IMR-90 (cell line): ENCODE measurements at regions not wholly inside any gene's neighbourhood (a gene's known extent, or its start where the extent isn't known, plus 50 kb on each side); places are given as distances from the start of the nearest gene placed in this dataset.

Experiments
- ATAC-seq: fragments of 200-7000 bp; cut with Tn5 transposase; 2 replicates; pipeline ENCODE4 v1.9.1; 2020; ENCODE audit warnings: low read depth, mild to moderate bottlenecking, moderate library complexity
- BruUV-seq: library from RNA; stranded (reverse); fragments of 400-500 nt; replicated peaks from 2 replicates; lab custom pipeline; 2021; lab: Mats Ljungman, UMichigan
- CTCF ChIA-PET: fragments of 300-600 bp; formaldehyde crosslinking; extraction: SDS; loops from one replicate; lab custom pipeline; 2021; ENCODE audit warnings: antibody characterized with exemption; lab: Yijun Ruan, JAX
- POLR2A ChIA-PET: fragments of 300-600 bp; sonication (Branson Sonifier 250); formaldehyde crosslinking; loops from one replicate; lab custom pipeline; 2022; ENCODE audit warnings: antibody characterized with exemption; ENCODE audit not compliant: unreplicated experiment; lab: Charles Lee
- DNase-seq: peaks from one replicate; pipeline ENCODE4 v3.0.0; 2013
- H2AFZ ChIP-seq: replicated peaks from 2 replicates; pipeline ENCODE3; 2013; ENCODE audit warnings: low read length, mild to moderate bottlenecking; ENCODE audit not compliant: poor library complexity
- H2AK5ac ChIP-seq: 2 replicates; pipeline ENCODE4 v1.6.1; 2013; ENCODE audit warnings: low read depth, low read length, inconsistent platforms
- H2AK9ac ChIP-seq: replicated peaks from 2 replicates; pipeline ENCODE3; 2013; ENCODE audit warnings: mild to moderate bottlenecking, low read depth, low read length, moderate library complexity; ENCODE audit not compliant: poor library complexity
- H2BK120ac ChIP-seq: 2 replicates; pipeline ENCODE4 v1.6.1; 2013; ENCODE audit warnings: low read depth, low read length, inconsistent platforms
- H2BK15ac ChIP-seq: 3 replicates; pipeline ENCODE4 v1.6.1; 2013; ENCODE audit warnings: low read depth, low read length, inconsistent platforms
- H2BK20ac ChIP-seq: 2 replicates; pipeline ENCODE4 v1.6.1; 2013; ENCODE audit warnings: low read depth, mild to moderate bottlenecking, inconsistent platforms, low read length, moderate library complexity
- H2BK5ac ChIP-seq: 2 replicates; pipeline ENCODE4 v1.6.1; 2013; ENCODE audit warnings: mild to moderate bottlenecking, low read depth, low read length, inconsistent platforms; ENCODE audit not compliant: poor library complexity, severe bottlenecking
- H3K14ac ChIP-seq: replicated peaks from 2 replicates; pipeline ENCODE4 v1.6.1; 2013; ENCODE audit warnings: low read depth, low read length, inconsistent platforms
- H3K18ac ChIP-seq: 2 replicates; pipeline ENCODE4 v1.6.1; 2013; ENCODE audit warnings: low read depth, low read length, control low read depth
- H3K23ac ChIP-seq: 2 replicates; pipeline ENCODE4 v1.6.1; 2013; ENCODE audit warnings: low read depth, low read length, inconsistent platforms
- H3K27ac ChIP-seq: 2 replicates; pipeline ENCODE4 v1.5.1; 2013; ENCODE audit warnings: mild to moderate bottlenecking, control low read depth, low read length; ENCODE audit not compliant: insufficient read depth
- H3K27me3 ChIP-seq: 2 replicates; pipeline ENCODE4 v1.6.1; 2013; ENCODE audit warnings: low read length; ENCODE audit not compliant: control insufficient read depth, insufficient read depth
- H3K36me3 ChIP-seq: 2 replicates; pipeline ENCODE4 v1.6.1; 2013; ENCODE audit warnings: low read length, mixed read lengths; ENCODE audit not compliant: control insufficient read depth, insufficient read depth
- H3K4ac ChIP-seq: 2 replicates; pipeline ENCODE4 v1.6.1; 2013; ENCODE audit warnings: low read depth, low read length, inconsistent platforms
- H3K4me1 ChIP-seq: 2 replicates; pipeline ENCODE4 v1.6.1; 2013; ENCODE audit warnings: low read length, mixed read lengths; ENCODE audit not compliant: control insufficient read depth, insufficient read depth
- H3K4me2 ChIP-seq: 2 replicates; pipeline ENCODE4 v1.6.1; 2013; ENCODE audit warnings: low read depth, mild to moderate bottlenecking, control low read depth, low read length, moderate library complexity
- H3K4me3 ChIP-seq: 2 replicates; pipeline ENCODE4 v1.5.1; 2013; ENCODE audit warnings: low read depth, mild to moderate bottlenecking, control low read depth, low read length, moderate library complexity; ENCODE audit not compliant: insufficient read depth
- H3K56ac ChIP-seq: 2 replicates; pipeline ENCODE4 v1.6.1; 2013; ENCODE audit warnings: low read length, inconsistent platforms; ENCODE audit not compliant: insufficient read depth; ENCODE audit errors: extremely low read depth
- H3K79me1 ChIP-seq, 2 experiments: 2 replicates each; pipeline ENCODE4 v1.6.1; 2013; ENCODE audit warnings: low read length in 2 of 2, inconsistent platforms in 1 of 2, low read depth in 1 of 2
- H3K9ac ChIP-seq: 2 replicates; pipeline ENCODE4 v1.6.1; 2013; ENCODE audit warnings: low read depth, low read length, control low read depth
- H3K9me1 ChIP-seq: 2 replicates; pipeline ENCODE4 v1.6.1; 2013; ENCODE audit warnings: low read length, inconsistent platforms; ENCODE audit not compliant: insufficient read depth
- H3K9me3 ChIP-seq: 2 replicates; pipeline ENCODE4 v1.6.1; 2013; ENCODE audit warnings: low read length; ENCODE audit not compliant: control insufficient read depth, insufficient read depth
- H4K20me1 ChIP-seq: 2 replicates; pipeline ENCODE4 v1.6.1; 2013; ENCODE audit warnings: low read length, inconsistent platforms; ENCODE audit not compliant: insufficient read depth
- H4K5ac ChIP-seq: 2 replicates; pipeline ENCODE4 v1.6.1; 2013; ENCODE audit warnings: mild to moderate bottlenecking, low read depth, low read length, control low read depth
- H4K8ac ChIP-seq, 2 experiments: 2 replicates each; pipeline ENCODE4 v1.6.1; 2013; ENCODE audit warnings: low read depth in 2 of 2, low read length in 2 of 2, control low read depth in 1 of 2, inconsistent platforms in 1 of 2
- H4K91ac ChIP-seq: 2 replicates; pipeline ENCODE4 v1.6.1; 2013; ENCODE audit warnings: low read depth, low read length, inconsistent platforms; ENCODE audit not compliant: insufficient read depth
- CEBPB ChIP-seq: IDR thresholded peaks from 2 replicates; pipeline ENCODE4 v1.6.1; 2012; ENCODE audit warnings: low read depth, low read length, improper control_type of control experiment
- CHD1 ChIP-seq: IDR thresholded peaks from 2 replicates; pipeline ENCODE4 v1.6.1; 2012; ENCODE audit warnings: low read depth, low read length, improper control_type of control experiment
- CTCF ChIP-seq: conservative IDR thresholded peaks from 2 replicates; pipeline ENCODE4 v1.5.1; 2012; ENCODE audit warnings: mild to moderate bottlenecking, low read depth, low read length, improper control_type of control experiment
- ELK1 ChIP-seq: fragments of 150-350 bp; IDR thresholded peaks from 2 replicates; pipeline ENCODE4 v1.6.1; 2016; ENCODE audit warnings: low read depth, mild to moderate bottlenecking, low read length, moderate library complexity, borderline replicate concordance
- FOS ChIP-seq: fragments of 150-350 bp; IDR thresholded peaks from 2 replicates; pipeline ENCODE4 v1.6.1; 2016; ENCODE audit warnings: low read depth, low read length
- MAFK ChIP-seq: IDR thresholded peaks from 2 replicates; pipeline ENCODE4 v1.6.1; 2012; ENCODE audit warnings: low read depth, low read length, improper control_type of control experiment
- MAZ ChIP-seq: IDR thresholded peaks from 2 replicates; pipeline ENCODE4 v1.6.1; 2012; ENCODE audit warnings: low read depth, mild to moderate bottlenecking, low read length, improper control_type of control experiment, moderate library complexity, borderline replicate concordance
- MXI1 ChIP-seq: IDR thresholded peaks from 2 replicates; pipeline ENCODE4 v1.6.1; 2012; ENCODE audit warnings: low read depth, mild to moderate bottlenecking, low read length, moderate library complexity, borderline replicate concordance
- POLR2A ChIP-seq: IDR thresholded peaks from 2 replicates; pipeline ENCODE4 v1.6.1; 2012; ENCODE audit warnings: mild to moderate bottlenecking, low read depth, low read length
- RAD21 ChIP-seq: IDR thresholded peaks from 2 replicates; pipeline ENCODE4 v1.6.1; 2012; ENCODE audit warnings: low read length, improper control_type of control experiment
- RCOR1 ChIP-seq: IDR thresholded peaks from 2 replicates; pipeline ENCODE4 v1.6.1; 2012; ENCODE audit warnings: mild to moderate bottlenecking, low read length, improper control_type of control experiment; ENCODE audit not compliant: insufficient replicate concordance
- RFX5 ChIP-seq: IDR thresholded peaks from 2 replicates; pipeline ENCODE4 v1.8.0; 2012; ENCODE audit warnings: low read depth, mild to moderate bottlenecking, low read length, moderate library complexity
- USF2 ChIP-seq: fragments of 150-350 bp; IDR thresholded peaks from 2 replicates; pipeline ENCODE4 v1.6.1; 2017; ENCODE audit warnings: mild to moderate bottlenecking, antibody characterized with exemption, low read length, low read depth
- WGBS, 2 experiments: methylation state at CpG; one replicate each; pipeline versions ENCODE4 v1.1.5 to v1.1.7; 2013; ENCODE audit warnings: missing lambda C conversion rate in 2 of 2; ENCODE audit not compliant: insufficient read length in 1 of 2; ENCODE audit errors: extremely low coverage in 2 of 2; 5-methylcytosine and 5-hydroxymethylcytosine counted together
- dilution Hi-C: fragments of 300-500 bp; cut with HindIII; formaldehyde crosslinking; loops from one replicate; pipeline ENCODE4 v1.14.3; 2018; ENCODE audit warnings: low sequenced_read_pairs; ENCODE audit not compliant: unreplicated experiment
- in situ Hi-C: fragments of 300-500 bp; cut with MboI; formaldehyde crosslinking; loops from 3 replicates; pipeline ENCODE4 v1.14.3; 2019; ENCODE audit warnings: low sequenced_read_pairs, inconsistent platforms, mixed read lengths
- intact Hi-C: fragments of 100-400 bp; cut with micrococcal nuclease; formaldehyde crosslinking; loops from 2 replicates; pipeline ENCODE4 v1.10.0; 2022

GRCh38 chr5:67985686-67986387, 229.7 kb upstream of the PIK3R1 start:
- no peak overlapping the region for H4K8ac ChIP-seq
- H3K27ac ChIP-seq, result no peak overlapping the region
- no peak overlapping the region for H2BK5ac ChIP-seq
- no peak overlapping the region for H2BK20ac ChIP-seq
- H3K18ac ChIP-seq, result no peak overlapping the region
- in situ Hi-C loops, result no loop called here
- peak; percentile 11 for DNase-seq
- H2AFZ ChIP-seq, result no peak overlapping the region
- no peak overlapping the region for H3K14ac ChIP-seq
- TF ChIP-seq FOS (no peak), RAD21 (no peak), MXI1 (no peak), RCOR1 (no peak), CHD1 (no peak), POLR2A (no peak), ELK1 (no peak), MAZ (no peak), RFX5 (no peak), CEBPB (no peak), MAFK (no peak), CTCF (no peak), USF2 (no peak)
- H3K27me3 ChIP-seq, result no peaks in the 10 kb centered on the region
- dilution Hi-C loops, result no loop called here
- no peak overlapping the region for H4K91ac ChIP-seq
- H3K36me3 ChIP-seq, result no peaks in the 10 kb centered on the region
- no peak overlapping the region for H2BK120ac ChIP-seq
- no peak overlapping the region for H3K9ac ChIP-seq
- H4K5ac ChIP-seq, result no peak overlapping the region
- no peak overlapping the region for H3K56ac ChIP-seq
- no peak overlapping the region for H2AK9ac ChIP-seq
- H3K4me2 ChIP-seq, result no peak overlapping the region
- WGBS, 2 experiments, result 80% methylated on average over 1 of the region's 3 CpGs; no CpG with 5 or more reads in 1 of the 2 experiments
- no peak overlapping the region for H3K4ac ChIP-seq
- CTCF ChIA-PET, result no interaction called here
- H3K9me1 ChIP-seq, result no peaks in the 10 kb centered on the region
- ATAC-seq, result peak; percentile 42
- H3K4me3 ChIP-seq, result no peak overlapping the region
- H2BK15ac ChIP-seq, result no peak overlapping the region
- no peak overlapping the region for H2AK5ac ChIP-seq
- no TSS peak for BruUV-seq
- H3K79me1 ChIP-seq, result no peaks in the 10 kb centered on the region
- intact Hi-C loops, result no loop called here
- H3K4me1 ChIP-seq, result no peaks in the 10 kb centered on the region
- H3K23ac ChIP-seq, result no peak overlapping the region
- H4K20me1 ChIP-seq, result no peaks in the 10 kb centered on the region
- POLR2A ChIA-PET, result no interaction called here
- H3K9me3 ChIP-seq, result no peaks in the 10 kb centered on the region
